ENCODE measurements at regions not wholly inside any gene's neighbourhood (a gene's known extent, or its start where the extent isn't known, plus 50 kb on each side); places are given as distances from the start of the nearest gene placed in this dataset.
"Not testable (repeated sequence)": the region's sequence is repeated elsewhere in the genome, so short reads cannot be mapped to it uniquely, and the experiment has no call there.

DNA sequence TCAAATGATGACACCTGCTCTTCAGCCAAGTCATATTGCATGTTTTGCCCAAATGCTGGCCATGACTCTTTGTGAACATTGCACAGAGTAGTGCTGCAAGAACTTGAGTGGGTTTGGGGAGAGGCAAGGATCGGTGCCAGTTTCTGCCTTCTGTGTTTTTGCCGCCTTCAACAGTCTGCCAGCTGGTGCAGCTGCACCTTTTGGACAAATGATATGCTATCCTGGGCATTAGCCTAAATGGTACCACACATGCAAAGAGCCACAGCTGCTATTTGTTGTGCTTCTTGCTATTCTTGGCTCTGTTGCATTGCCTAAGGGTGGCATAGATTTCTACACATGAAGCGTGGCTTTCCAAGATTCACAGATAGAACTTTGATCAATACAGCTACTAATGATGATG lies 189.0 kb upstream of the CCN2 start:
- DNase-seq (ENCODE audit: low spot score), result no peak

DNA sequence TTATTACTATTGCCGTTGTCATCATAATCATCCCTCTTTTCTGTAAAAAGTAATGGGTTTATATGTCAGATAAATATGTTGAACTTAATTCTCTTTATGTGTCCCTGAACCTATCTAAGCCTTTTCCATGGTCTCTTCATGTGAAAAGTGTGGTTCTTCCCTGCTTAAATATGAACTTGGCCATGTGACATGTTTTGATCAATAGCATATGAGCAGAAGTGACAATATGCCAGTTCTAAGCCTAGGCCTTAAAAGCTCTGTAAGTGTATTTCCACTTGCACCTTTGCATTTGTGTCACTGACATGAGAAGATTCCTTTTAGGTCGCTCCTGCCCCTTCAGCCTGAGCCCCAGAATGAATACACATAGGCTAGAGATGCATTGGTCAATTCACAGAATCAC lies 188.4 kb upstream of the CCN2 start:
- DNase-seq (ENCODE audit: low spot score), result no peak

GRCh38 chr6:132136981-132137380 lies 185.8 kb upstream of the CCN2 start:
- no peak for DNase-seq (ENCODE audit: low spot score)

GRCh38 chr6:132135409-132135808 lies 184.2 kb upstream of the CCN2 start:
- no peak for DNase-seq (ENCODE audit: low spot score)

DNA sequence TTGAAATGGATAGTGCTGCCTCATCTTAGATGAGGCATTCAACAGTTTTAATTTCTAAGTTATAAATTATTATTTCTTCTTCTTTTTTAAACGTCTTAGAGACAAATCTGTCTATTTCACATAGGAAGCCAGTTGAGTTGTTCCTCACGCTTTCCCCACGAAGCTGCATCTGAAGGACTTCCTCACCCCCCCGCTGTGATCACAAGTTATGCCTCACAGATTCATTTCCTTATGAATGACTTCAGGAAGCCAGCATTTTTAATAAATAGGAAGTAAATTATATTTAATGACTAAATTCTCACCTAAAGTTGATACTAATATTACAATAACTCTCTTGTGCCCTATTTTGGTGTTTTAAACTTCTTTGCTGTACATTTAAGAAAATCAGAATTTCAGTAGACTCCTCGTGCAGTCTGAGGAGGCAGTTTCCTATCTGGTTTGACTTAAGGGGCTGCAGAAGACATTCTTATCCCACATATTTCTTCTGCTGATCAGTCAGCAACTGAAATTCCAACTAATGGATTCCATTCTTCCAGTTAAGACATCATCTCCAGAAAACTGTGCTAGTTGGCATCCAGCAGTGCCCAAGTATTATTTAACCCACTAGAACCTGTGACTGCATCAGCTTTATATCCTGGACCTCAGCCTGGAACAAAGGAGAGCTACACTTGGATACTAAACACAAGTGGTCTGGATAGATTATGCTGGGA lies 182.7 kb upstream of the CCN2 start:
- no peak for DNase-seq (ENCODE audit: low spot score)

DNA sequence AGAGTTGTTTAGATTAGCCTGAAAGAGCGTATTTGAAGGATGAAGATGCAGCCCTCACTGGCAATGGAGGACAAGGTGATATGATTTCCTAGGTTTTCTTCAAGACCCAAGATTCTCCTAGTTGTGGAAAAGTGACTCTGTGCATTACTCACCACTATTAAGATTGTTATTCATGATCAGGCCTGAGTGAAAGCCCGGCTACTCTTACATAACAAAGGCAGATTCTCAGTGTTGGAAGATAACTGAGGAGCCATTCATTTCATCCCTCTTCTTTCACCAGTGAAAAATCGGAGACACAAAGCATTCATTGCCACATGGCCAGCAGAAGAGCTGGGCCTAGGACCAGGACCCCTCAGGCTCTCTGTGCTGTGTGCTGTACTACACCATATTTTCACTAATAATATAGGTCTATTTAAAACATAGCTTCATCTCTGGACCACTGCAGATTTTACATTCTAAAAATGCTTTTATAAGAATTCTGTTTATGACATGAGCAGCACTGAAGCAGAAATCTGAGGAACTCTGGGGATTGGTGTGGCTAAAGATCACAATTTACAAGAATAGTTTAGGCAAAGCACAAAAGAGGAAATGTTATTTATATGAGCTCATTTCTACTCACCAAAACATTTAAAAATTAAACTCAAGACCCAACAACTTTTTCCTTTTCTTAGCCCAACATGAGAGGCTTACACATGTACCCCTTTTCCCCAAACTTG lies 181.9 kb upstream of the CCN2 start:
- DNase-seq (ENCODE audit: low spot score), result no peak

GRCh38 chr6:132132422-132132821 lies 181.2 kb upstream of the CCN2 start:
- no peak for DNase-seq (ENCODE audit: low spot score)

DNA sequence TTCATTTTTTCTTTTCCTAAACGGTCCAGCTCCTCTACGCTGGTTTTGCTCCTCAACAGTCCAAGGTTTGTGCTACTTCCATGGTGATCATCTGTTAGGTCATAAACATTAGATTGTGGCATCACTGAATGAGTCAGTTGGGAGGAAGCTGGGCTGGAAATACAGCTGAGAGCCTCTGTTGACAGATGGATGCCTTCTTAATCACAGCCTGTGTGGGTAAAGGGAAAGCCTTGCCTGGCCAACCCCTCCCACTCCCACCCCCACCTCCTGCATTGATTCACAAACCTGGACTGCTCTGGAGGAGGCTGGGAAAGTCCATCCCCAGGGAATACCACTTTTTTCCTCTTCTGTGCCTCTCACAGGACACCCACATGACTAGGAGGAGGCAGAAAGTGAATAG lies 180.6 kb upstream of the CCN2 start:
- no peak for DNase-seq (ENCODE audit: low spot score)

DNA sequence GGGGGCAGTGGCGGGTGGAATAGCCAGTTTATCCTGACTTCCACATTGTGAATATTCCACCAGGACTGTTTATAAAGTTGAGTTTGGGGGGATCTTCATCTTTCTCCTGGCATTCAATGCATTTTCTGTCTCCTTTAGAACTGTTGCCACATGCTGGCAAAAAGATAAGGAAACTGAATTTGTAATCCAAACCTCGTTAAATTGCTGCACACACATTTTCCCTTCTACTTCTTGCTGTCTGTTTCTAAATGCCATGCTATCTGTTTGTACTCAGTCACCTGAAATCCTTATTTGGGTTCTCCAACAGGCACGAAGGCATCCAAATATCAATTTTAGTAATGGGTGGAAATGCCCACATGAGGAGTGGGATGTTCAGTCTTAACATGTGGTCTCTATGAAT lies 180.2 kb upstream of the CCN2 start:
- no peak for DNase-seq (ENCODE audit: low spot score)

GRCh38 chr6:132130626-132131298 lies 179.6 kb upstream of the CCN2 start:
- DNase-seq (ENCODE audit: low spot score), result no peak

GRCh38 chr6:132128424-132128823 lies 177.3 kb upstream of the CCN2 start:
- DNase-seq (ENCODE audit: low spot score), result no peak

GRCh38 chr6:132126150-132126549 lies 175.0 kb upstream of the CCN2 start:
- no peak for DNase-seq (ENCODE audit: low spot score)

DNA sequence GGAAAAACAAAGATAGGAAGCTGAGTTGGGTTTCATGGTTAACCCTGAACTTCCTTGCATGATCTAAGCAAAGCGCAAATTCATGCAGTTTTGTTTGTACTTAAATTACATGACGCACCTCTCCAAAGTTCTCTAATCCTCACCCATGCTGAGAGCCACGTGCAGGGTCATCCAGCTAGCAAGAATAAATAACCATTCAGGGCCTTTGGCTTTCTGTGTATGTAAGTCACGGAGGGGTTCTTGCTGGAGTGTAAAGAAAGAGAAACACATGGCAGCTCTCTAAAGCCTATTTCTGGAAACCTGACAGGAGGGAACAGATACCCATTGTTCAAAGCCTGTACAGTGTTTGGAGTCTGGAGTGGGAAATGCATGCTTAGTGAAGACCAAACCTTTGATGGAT lies 171.7 kb upstream of the CCN2 start:
- no peak for DNase-seq (ENCODE audit: low spot score)

DNA sequence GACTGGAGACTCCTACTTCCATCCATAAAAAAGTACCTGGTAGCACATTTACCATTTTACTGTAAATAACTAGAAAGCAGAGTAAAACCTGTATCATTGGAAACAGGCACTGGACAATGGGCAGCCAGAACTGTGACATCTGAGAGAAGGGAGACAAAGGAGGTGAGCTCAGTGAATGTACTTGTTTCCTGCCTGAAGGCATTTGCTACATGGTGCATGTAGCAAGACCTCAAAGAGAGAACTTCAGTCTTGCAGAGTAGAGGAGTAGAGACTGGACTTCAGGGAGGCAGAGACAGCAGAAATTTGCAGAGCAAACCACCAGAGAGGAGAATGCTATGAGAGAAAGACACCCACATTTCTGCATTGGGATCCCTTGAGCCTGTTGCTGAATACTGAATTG lies 171.0 kb upstream of the CCN2 start:
- DNase-seq (ENCODE audit: low spot score), result no peak

- DNase-seq (ENCODE audit: low spot score), result no peak
Observed at GRCh38 chr6:132118144-132118543, 167.0 kb upstream of the CCN2 start.

DNA sequence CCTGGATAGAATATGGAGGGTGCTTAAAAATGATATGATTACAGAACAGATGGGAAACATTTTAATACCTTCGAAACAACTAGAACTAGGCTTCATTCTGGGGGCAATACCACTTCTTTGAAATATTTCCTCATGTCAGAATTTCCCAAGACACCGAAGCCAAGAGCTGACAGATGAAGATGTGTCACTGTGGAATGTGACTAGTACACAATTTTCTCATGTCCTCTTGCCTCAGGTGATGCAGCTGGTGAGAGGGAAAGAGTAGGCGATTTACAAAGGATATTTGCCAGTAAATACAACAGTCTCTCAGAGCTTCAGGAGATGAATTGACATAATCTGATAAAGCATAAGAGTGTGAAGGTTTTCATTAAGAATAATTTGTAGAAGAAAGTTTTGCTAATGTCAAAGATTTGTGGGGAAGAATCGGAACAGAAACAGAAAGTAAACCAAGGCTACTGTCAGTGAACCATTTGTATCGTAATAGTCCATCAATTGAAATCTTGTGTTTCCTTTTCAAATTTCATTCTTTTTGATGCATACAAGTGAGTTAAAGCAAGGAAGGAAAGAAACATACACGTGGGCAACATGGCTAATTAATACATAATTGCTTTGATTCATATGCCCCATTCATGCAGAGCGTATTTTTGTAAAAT lies 164.7 kb upstream of the CCN2 start:
- DNase-seq (ENCODE audit: low spot score), result no peak

DNA sequence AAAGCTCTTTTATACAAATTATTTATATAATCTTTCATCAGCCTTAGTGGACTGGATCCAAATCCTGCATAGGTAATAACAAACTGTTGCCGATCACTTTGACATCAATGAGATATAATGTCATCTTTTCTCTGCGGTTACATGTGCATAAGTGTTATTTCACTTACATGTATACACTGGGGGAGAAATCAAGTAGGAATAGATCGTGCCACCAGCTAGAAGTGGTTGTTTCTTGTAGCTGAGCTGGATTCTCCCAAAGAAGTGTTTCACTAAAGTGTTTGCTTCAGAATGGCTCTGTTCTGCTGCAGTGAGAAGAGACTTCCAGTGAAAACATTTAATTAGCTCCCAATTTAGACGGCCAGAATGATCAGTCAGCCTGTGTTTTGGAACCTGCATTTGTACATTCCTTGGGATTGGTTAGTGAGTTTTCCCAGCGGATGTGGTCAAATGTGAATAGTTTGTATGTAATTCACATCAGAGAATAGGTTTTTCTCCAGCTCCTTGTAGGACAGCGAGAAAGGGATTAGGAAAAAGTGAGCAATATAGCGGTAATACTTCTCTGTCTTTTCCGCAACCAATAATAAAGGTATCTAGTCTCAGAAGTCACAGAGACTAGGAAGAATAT lies 163.1 kb upstream of the CCN2 start:
- no peak for DNase-seq (ENCODE audit: low spot score)

DNA sequence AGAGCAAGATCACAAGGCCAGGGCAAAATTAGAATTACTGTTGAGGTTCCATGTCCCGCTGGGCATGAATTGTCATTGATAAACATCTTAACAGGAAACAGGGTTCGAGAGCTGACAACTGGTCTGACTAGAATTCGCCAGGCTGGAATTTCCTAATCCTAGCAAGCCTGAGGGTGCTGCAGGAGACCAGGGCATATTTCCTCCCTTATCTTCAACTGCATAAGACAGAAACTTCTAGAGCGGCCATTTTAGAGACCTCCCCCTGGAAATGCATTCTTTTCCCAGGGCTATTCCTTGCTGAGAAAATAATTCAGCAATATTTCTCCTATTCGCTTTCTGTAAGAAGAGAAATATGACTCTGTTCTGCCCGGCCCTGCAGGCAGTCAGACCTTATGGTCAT lies 158.6 kb upstream of the CCN2 start:
- DNase-seq (ENCODE audit: low spot score), result not testable (repeated sequence)

GRCh38 chr6:132107896-132108295 lies 156.7 kb upstream of the CCN2 start:
- DNase-seq (ENCODE audit: low spot score), result no peak

GRCh38 chr6:132101535-132101934 lies 150.4 kb upstream of the CCN2 start:
- no peak for DNase-seq (ENCODE audit: low spot score)

DNA sequence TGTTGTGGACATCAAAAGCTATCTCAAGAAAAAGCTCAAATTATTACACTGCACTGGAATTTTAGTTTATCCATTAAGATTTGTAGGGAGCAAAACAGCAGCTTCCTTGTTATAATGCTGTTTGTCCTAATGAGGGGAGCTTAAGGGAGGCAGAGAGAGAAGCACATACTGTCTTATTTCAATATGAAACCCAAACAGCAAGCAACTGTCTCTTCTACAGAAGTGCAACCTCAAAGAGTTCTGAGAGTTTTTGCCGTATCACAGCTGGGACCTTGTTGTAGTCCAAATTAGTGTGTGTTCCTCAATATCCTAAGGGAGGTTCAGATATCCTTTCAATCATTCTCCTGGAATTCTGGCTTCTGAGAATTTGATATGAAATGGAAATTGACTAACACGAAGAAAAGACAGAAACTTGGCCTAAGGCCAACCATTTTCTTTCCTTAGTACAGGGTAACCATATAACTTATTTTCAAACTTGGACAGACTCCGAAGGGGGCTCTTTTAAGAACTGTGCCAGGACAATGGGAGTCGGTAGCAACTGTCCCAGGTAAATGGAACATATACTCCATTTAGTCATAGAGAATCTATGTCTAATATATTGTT lies 149.3 kb upstream of the CCN2 start:
- no peak for DNase-seq (ENCODE audit: low spot score)

DNA sequence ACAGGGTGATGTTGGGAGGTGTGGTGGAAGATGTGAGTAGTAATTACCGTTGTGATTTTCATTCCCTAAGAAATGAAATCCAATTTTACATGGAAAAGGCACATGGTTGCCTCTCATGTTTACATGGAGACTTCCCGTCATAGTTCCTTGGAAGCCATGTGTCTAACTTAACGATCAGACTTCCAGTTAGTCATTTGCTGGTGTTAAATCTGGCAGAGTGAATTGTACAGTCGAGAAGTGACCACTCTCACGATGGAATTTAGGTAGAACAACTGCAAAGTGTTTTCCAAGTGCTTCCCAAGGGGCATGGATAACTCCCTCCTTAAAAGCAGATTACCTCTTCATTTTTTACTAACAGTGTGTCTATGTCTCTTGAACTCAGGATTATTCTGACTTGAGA lies 145.8 kb upstream of the CCN2 start:
- DNase-seq (ENCODE audit: low spot score), result no peak

All from left forelimb (tissue), 1 donor.